ENCODE measurements at regions not wholly inside any gene's neighbourhood (a gene's known extent, or its start where the extent isn't known, plus 50 kb on each side); places are given as distances from the start of the nearest gene placed in this dataset.
A peak's percentile ranks its signal among the peaks of the same experiment; 100 is the strongest.
"Not testable (repeated sequence)": the region's sequence is repeated elsewhere in the genome, so short reads cannot be mapped to it uniquely, and the experiment has no call there.

- intact Hi-C loops (cut with DNase I), result no loop called here
- DNase-seq (no peak), ATAC-seq (no peak)
Measured at GRCh38 chr3:106135451-106136160, 266.8 kb upstream of the CBLB start.

GRCh38 chr3:106139826-106140225 lies 271.0 kb upstream of the CBLB start:
- intact Hi-C loops (cut with DNase I), result no loop called here
- DNase-seq (no peak), ATAC-seq (no peak)

GRCh38 chr3:106140431-106140830 lies 271.6 kb upstream of the CBLB start:
- no peak for ATAC-seq
- intact Hi-C loops (cut with DNase I), result no loop called here

GRCh38 chr3:106144030-106144429 lies 275.2 kb upstream of the CBLB start:
- DNase-seq (no peak), ATAC-seq (no peak)
- intact Hi-C loops (cut with DNase I), result no loop called here

More at GRCh38 chr3:106140431-106140830, 271.6 kb upstream of the CBLB start:
- no peak for DNase-seq

- intact Hi-C loops (cut with DNase I); ATAC-seq; DNase-seq: not testable (repeated sequence)
Measured at GRCh38 chr3:106148440-106149082, 279.7 kb upstream of the CBLB start.

GRCh38 chr3:106157411-106157810 lies 288.6 kb upstream of the CBLB start:
- intact Hi-C loops (cut with DNase I), result no loop called here
- ATAC-seq, result no peak
- no peak for DNase-seq

- intact Hi-C loops (cut with DNase I), result no loop called here
- no peak for DNase-seq
- ATAC-seq, result no peak
Measured at GRCh38 chr3:106160396-106160795, 291.6 kb upstream of the CBLB start.

- no peak for ATAC-seq
- DNase-seq, result no peak
- intact Hi-C loops (cut with DNase I), result no loop called here
Measured at GRCh38 chr3:106161246-106161645, 292.4 kb upstream of the CBLB start.

- intact Hi-C loops (cut with DNase I), result no loop called here
- DNase-seq, result no peak
- ATAC-seq, result no peak
Measured at GRCh38 chr3:106167728-106168127, 298.9 kb upstream of the CBLB start.

GRCh38 chr3:106168962-106169750 lies 300.3 kb upstream of the CBLB start:
- DNase-seq (no peak), ATAC-seq (no peak)
- intact Hi-C loops (cut with DNase I), result no loop called here

GRCh38 chr3:106170636-106171035 lies 301.8 kb upstream of the CBLB start:
- intact Hi-C loops (cut with DNase I), result no loop called here
- DNase-seq, result no peak

GRCh38 chr3:106172101-106172500 lies 303.3 kb upstream of the CBLB start:
- intact Hi-C loops (cut with DNase I), result no loop called here
- ATAC-seq (no peak), DNase-seq (no peak)

More at GRCh38 chr3:106170636-106171035, 301.8 kb upstream of the CBLB start:
- ATAC-seq, result no peak

GRCh38 chr3:106172780-106173179 lies 304.0 kb upstream of the CBLB start:
- intact Hi-C loops (cut with DNase I), result no loop called here
- no peak for ATAC-seq
- no peak for DNase-seq

GRCh38 chr3:106175276-106175675 lies 306.5 kb upstream of the CBLB start:
- intact Hi-C loops (cut with DNase I), result no loop called here
- ATAC-seq (no peak), DNase-seq (no peak)

- ATAC-seq (no peak), DNase-seq (no peak)
- intact Hi-C loops (cut with DNase I), result no loop called here
Measured at GRCh38 chr3:106176734-106177133, 307.9 kb upstream of the CBLB start.

- no peak for ATAC-seq
- no peak for DNase-seq
- intact Hi-C loops (cut with DNase I), result no loop called here
Measured at GRCh38 chr3:106182950-106183511, 314.2 kb upstream of the CBLB start.

GRCh38 chr3:106183762-106184391 lies 315.1 kb upstream of the CBLB start:
- intact Hi-C loops (cut with DNase I), result no loop called here
- ATAC-seq, result peak in 1 of 2 donors; percentile 70
- DNase-seq, result no peak

- DNase-seq (no peak), ATAC-seq (no peak)
- intact Hi-C loops (cut with DNase I), result no loop called here
Measured at GRCh38 chr3:106184540-106185457, 316.0 kb upstream of the CBLB start.

Measured in left cardiac atrium (tissue), 4 donors.